Endothelial cell of umbilical vein (primary cell): ENCODE measurements at regions not wholly inside any gene's neighbourhood (a gene's known extent, or its start where the extent isn't known, plus 50 kb on each side); places are given as distances from the start of the nearest gene placed in this dataset.

Experiments used
- CTCF ChIP-seq, 2 donors: IDR thresholded peaks; 1 replicate in 1 of 2; 2 replicates in 1 of 2; pipeline ENCODE4 v1.5.1; 2011; ENCODE audit warnings: low read length in 2 of 2, mild to moderate bottlenecking in 2 of 2, moderate library complexity in 2 of 2, control low read depth in 1 of 2, inconsistent platforms in 1 of 2, low read depth in 1 of 2; ENCODE audit not compliant: insufficient read depth in 1 of 2; ENCODE audit errors: extremely low read depth in 1 of 2
- POLR2A ChIP-seq: IDR thresholded peaks from 2 replicates; pipeline ENCODE4 v1.6.1; 2012; ENCODE audit warnings: low read depth, mild to moderate bottlenecking, control low read depth, low read length
- POLR2AphosphoS5 ChIP-seq: IDR thresholded peaks from 2 replicates; pipeline ENCODE4 v1.6.1; 2012; ENCODE audit warnings: low read depth, mild to moderate bottlenecking, control low read depth, low read length, moderate library complexity; ENCODE audit not compliant: insufficient read depth
- TF ChIP-seq, protein P1 (sequence below): IDR thresholded peaks from 2 replicates; pipeline ENCODE4 v1.6.1; 2011; ENCODE audit not compliant: insufficient read depth, insufficient read length

DNA sequence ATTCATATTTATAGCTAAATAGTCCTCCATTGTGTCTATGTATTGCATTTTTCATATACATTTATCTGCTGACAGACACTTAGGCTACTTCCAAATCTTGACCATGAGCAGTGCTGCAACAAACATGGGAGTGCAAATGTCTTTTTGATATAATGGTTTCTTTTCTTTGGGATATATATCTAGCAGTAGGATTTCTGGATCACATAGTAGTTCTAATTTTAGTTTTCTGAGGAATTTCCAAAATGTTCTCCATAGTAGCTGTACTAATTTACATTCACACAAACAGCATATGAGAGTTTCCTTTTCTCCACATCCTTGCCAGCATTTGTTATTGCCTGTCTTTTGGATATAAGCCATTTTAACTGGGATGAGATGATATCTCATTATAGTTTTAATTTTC is 1521.3 kb downstream of the REEP3 start:
- TF ChIP-seq POLR2A (no peak), POLR2AphosphoS5 (no peak), CTCF (IDR thresholded peaks at IDR 0.05; ENCODE audit: extremely low read depth in 1 of 2, insufficient read depth in 1 of 2, low read depth in 1 of 2, low read length in 2 of 2) (no peak)
- TF ChIP-seq, protein P1, sequence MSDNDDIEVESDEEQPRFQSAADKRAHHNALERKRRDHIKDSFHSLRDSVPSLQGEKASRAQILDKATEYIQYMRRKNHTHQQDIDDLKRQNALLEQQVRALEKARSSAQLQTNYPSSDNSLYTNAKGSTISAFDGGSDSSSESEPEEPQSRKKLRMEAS, result no peak
